Keratinocyte (primary cell): ENCODE measurements at regions not wholly inside any gene's neighbourhood (a gene's known extent, or its start where the extent isn't known, plus 50 kb on each side); places are given as distances from the start of the nearest gene placed in this dataset.

Source experiments
- EZH2 ChIP-seq: IDR thresholded peaks from one replicate; pipeline ENCODE4 v1.6.1; 2012; ENCODE audit warnings: inconsistent platforms, mild to moderate bottlenecking, low read length, moderate library complexity
- TF ChIP-seq, protein P1 (sequence below), 3 experiments: IDR thresholded peaks in 1 of 3; conservative IDR thresholded peaks in 1 of 3; optimal IDR thresholded peaks in 1 of 3; 2 replicates in 2 of 3; 3 replicates in 1 of 3; pipeline versions ENCODE3 to v1.5.1; 2011; ENCODE audit warnings: low read length in 3 of 3, mild to moderate bottlenecking in 3 of 3, moderate library complexity in 2 of 3, control low read depth in 1 of 3, inconsistent platforms in 1 of 3; ENCODE audit not compliant: insufficient read depth in 2 of 3; ENCODE audit errors: extremely low read depth in 1 of 3

DNA sequence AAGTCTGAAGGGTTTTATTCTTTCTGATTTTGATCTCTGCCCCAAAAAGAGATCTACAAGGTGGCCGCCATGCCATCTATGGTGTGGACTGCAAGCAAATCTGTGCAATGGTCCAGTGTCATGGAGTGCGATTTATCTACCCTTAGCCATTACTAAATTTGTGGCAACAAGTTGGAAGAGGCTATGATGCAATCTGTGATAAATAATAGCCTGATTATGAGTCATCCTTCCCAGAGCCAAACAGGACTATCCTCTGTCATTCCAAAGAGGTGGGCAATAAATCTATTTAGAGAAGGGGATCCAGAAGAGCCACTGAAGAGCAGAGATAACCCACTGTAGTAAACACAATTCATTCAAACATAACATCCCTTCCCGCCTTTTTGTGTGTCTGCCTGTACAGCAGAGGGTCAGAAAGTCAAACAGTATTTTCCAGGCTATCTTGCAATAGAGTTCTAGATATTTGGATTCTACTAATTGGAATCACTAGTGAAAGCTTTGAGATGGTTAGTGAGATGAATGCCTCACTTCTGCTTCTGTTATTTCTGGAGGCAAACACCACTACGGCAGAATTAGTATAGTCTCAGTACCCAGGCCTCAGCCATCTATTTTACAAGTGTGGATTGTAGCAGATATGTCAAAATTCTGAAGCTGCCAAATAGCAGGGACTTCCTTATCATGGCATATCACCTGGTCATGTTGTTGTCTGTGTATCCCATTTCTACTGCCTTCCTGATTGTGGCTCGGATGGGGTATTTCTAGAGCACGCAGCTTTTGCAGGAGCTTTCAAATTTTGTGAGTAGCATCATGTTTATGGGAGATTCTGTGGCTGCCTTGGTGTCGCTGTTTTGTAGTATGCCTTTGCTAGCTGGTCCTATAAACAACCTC lies 192.0 kb downstream of the SMIM20 start:
- no peak for TF ChIP-seq EZH2
- TF ChIP-seq, protein P1, sequence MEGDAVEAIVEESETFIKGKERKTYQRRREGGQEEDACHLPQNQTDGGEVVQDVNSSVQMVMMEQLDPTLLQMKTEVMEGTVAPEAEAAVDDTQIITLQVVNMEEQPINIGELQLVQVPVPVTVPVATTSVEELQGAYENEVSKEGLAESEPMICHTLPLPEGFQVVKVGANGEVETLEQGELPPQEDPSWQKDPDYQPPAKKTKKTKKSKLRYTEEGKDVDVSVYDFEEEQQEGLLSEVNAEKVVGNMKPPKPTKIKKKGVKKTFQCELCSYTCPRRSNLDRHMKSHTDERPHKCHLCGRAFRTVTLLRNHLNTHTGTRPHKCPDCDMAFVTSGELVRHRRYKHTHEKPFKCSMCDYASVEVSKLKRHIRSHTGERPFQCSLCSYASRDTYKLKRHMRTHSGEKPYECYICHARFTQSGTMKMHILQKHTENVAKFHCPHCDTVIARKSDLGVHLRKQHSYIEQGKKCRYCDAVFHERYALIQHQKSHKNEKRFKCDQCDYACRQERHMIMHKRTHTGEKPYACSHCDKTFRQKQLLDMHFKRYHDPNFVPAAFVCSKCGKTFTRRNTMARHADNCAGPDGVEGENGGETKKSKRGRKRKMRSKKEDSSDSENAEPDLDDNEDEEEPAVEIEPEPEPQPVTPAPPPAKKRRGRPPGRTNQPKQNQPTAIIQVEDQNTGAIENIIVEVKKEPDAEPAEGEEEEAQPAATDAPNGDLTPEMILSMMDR (optimal IDR thresholded peaks at IDR 0.05 in 1 of 3, IDR thresholded peaks at IDR 0.05 in 1 of 3, conservative IDR thresholded peaks at IDR 0.05 in 1 of 3; ENCODE audit: extremely low read depth in 1 of 3, insufficient read depth in 2 of 3, low read length in 3 of 3), result no peak
